HEK293 (cell line): ENCODE measurements at regions not wholly inside any gene's neighbourhood (a gene's known extent, or its start where the extent isn't known, plus 50 kb on each side); places are given as distances from the start of the nearest gene placed in this dataset.

ENCODE experiments used
- CTCF ChIP-seq: fragments of 450-650 bp; formaldehyde crosslinking; IDR thresholded peaks from 2 replicates; pipeline ENCODE4 v1.5.1; 2016; ENCODE audit warnings: missing biosample characterization, missing genetic modification characterization
- TRIM28 ChIP-seq: IDR thresholded peaks from 2 replicates; pipeline ENCODE4 v1.6.1; 2011; ENCODE audit warnings: low read length, control low read depth, borderline replicate concordance
- ZBTB21 ChIP-seq: fragments of 450-650 bp; formaldehyde crosslinking; IDR thresholded peaks from 2 replicates; pipeline ENCODE4 v1.5.1; 2017; ENCODE audit warnings: missing biosample characterization, missing genetic modification characterization
- ZBTB7A ChIP-seq: fragments of 450-650 bp; formaldehyde crosslinking; IDR thresholded peaks from 2 replicates; pipeline ENCODE4 v1.5.1; 2016; ENCODE audit warnings: low read depth, missing biosample characterization, missing genetic modification characterization
- ZNF561 ChIP-seq: fragments of 450-650 bp; IDR thresholded peaks from 2 replicates; pipeline ENCODE4 v1.5.1; 2018; ENCODE audit warnings: missing biosample characterization, missing genetic modification characterization, borderline replicate concordance
- ZNF623 ChIP-seq: fragments of 450-650 bp; formaldehyde crosslinking; IDR thresholded peaks from 2 replicates; pipeline ENCODE4 v1.5.1; 2016; ENCODE audit warnings: missing biosample characterization, missing genetic modification characterization
- ZNF670 ChIP-seq: fragments of 450-650 bp; formaldehyde crosslinking; IDR thresholded peaks from 2 replicates; pipeline ENCODE4 v1.5.1; 2016; ENCODE audit warnings: missing biosample characterization, missing genetic modification characterization, low read depth
- ZNF776 ChIP-seq: fragments of 450-650 bp; formaldehyde crosslinking; IDR thresholded peaks from 2 replicates; pipeline ENCODE4 v1.5.0; 2017; ENCODE audit warnings: missing biosample characterization, missing genetic modification characterization, borderline replicate concordance

DNA sequence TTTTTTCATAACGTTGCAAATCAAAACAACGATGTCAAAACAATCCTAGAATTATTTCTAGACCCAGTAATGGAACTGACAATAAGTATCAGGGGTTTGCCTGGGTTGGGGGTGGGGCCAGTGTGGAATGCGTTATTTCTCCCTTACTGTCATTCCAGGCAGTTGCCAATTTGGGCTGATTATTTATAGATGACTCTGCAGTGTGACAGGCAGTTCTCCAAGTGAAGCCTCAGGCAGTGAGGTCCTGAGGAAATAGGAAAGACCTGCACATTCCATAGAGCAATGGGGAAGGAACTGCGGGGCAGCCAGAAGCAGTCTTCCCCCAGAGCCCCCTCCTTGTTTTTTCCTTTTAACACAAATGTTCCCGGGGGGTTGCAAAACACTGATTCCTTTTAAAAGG lies 179.0 kb downstream of the YTHDC2 start:
- TF ChIP-seq ZBTB7A (no peak), ZNF670 (tag by site-specific recombination) (no peak), CTCF (no peak), ZNF623 (tag by site-specific recombination) (no peak), ZNF561 (tag by site-specific recombination) (no peak), TRIM28 (no peak), ZNF776 (tag by site-specific recombination) (no peak), ZBTB21 (tag by site-specific recombination) (no peak)
